ENCODE measurements at regions not wholly inside any gene's neighbourhood (a gene's known extent, or its start where the extent isn't known, plus 50 kb on each side); places are given as distances from the start of the nearest gene placed in this dataset.

DNA sequence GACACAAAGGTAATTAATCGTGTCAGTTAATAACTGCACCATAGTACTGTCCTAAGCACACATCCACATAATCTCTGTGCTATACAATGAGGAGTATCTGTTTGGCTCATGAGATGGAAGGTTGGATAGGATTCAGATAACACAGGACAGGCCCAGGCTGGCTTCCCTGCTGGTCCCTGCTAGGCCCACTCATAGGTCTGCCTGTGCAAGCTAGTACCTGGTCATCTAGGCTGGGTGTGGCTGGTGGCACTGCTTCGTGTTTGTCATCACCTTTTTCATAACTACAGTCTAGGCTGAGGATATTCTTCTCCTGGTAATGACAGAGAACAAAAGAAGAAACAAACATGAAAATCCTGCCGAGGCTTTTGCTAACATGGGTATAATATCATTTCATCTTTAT lies 392.8 kb downstream of the TRIB2 start:
- DNase-seq = no peak

DNA sequence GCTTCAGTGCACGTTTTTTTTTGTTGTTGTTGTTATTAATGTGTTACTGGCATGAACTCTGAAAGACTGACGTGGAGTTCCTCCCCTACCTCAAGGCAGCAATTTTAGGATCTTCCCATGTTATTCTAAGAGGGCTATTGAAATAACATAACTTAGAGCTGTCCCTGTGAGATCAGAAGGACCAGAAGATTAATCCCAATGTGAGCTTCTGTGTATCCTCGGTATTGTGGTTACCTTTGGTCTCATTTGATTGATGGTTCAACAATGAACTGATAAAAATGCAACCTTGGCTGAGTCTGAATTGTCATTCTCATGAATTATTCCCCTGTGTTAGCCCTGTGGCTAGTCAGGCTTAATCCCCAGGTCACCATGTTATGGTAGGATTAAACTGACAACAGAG lies 394.1 kb downstream of the TRIB2 start:
- DNase-seq = no peak

DNA sequence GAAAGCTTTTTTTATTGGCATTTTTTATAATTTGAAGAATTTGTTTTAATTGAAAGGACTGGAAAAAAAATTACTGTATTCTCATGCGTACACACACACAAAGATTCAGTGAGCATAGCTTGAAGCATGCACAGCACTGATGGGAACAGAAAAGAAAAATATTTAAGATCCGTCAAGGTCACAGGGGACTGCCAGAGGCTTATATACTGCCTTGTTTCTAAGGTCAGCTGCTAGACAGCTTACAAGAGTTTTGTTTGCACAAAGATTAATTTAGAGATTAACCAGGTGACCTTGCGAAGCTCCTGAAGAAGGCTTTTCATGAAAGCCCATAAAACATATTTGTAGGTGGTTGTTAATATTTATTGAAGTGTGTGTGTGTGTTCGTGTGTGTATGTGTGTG lies 396.3 kb downstream of the TRIB2 start:
- no peak for DNase-seq

DNA sequence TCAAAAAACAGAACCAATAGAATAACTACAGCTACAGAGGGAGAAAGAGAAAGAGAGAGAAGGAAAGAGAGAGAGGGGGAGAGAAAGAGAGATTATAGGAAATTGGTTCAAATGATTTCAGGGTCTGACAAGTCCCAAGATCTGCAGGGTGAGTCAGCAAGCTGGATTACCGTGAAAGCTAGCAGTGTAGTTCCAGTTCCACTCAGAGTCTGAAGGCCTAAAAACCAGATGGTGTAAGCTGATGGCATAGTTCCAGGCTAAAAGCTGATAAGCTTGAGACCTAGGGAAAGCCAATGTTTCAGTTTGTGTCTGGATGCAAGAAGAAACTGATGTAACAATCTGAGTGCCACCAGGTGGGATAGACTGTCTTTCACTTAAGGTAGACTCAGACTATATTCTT lies 397.7 kb downstream of the TRIB2 start:
- no peak for DNase-seq

DNA sequence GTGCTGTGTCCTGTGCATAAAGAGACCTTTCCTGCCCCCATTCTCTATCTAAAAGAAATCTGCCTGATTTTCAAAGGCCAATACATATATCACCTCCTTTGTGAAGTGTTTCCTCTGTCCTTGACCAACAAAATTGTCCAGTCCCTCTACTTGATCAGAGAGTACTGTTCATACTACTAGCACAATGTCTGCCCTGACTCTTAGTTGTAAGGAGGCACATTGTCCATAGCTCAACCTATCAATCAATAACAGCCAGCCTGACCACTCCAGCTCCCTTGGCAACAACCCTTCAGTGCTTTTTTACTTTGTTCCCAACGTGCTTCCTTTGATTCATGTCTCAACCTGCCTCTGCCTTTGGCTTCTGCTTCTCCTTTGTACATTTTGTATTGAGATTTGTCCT lies 398.9 kb downstream of the TRIB2 start:
- no peak for DNase-seq

DNA sequence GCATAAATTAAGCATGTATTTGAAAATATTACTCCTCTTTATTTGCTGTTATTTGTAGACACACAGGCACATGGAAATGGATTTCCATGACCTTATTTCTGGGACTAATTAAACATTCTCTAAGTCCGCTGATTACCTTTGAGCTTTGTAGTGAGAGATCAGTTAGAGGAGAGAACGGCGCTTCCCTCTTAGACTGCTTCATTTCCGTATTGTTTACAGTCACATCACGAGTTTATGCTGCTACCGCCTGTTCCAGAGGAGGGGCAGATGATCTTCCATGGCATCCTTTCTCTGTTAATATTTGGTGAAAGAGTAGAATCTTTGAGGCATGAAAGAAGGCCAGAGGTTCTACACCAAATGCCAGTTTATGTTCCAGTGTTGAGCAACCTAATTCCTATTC lies 404.4 kb downstream of the TRIB2 start:
- no peak for DNase-seq

DNA sequence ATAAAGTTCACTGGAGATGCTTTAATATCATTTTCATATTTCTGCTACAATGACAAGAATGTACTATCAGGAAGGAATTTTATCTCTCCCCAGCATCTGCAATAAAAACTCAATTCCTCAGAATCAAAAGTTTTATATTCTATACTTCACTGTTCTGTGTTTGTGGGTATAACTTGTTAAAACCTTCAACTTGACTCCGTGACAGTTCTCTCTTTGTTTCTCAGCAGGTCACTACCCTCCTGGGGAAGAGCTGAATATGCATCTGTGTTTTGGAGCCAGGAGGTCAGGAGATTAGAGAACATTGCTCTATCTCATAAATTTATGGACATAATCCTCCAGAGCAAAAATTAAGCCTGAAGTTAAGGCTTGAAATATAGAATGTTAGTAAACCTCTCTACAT lies 411.4 kb downstream of the TRIB2 start:
- DNase-seq = no peak

DNA sequence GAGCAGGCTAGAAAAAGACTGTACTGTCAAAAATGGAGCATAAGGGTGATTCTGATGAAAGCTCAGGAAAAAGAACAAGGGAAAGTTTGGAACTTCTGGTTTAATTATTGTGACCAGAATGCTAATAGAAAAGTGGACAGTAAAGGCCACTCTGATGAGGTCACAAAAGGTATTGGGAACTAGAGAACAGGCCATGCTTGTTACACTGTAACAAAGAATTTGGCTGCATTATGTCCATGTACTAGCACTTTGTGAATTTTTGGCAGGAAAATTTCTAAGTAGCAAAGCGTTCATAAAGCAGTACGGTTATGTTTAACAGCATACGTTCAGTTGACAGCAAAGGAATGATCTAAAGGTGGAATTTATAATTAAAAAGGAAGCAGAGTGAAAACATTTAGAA lies 418.6 kb downstream of the TRIB2 start:
- no peak for DNase-seq

DNA sequence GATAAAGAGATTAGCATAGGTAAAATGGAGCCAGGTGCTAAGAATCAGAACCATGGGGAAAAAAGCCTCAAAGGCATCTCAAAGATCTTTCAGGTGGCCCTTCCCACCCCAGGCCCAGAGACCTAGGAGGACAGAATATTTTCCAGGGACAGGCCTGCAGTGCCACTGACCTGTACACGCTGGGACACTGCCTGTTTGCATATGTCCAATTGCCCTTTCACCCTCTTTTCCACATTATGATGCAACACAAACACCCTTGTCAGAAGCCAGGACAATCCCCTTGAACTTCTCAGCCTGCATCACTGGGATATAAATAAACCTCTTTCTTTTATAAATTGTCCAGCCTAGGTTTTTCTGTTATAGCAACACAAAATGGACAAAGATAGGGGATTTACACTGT lies 419.1 kb downstream of the TRIB2 start:
- no peak for DNase-seq

DNA sequence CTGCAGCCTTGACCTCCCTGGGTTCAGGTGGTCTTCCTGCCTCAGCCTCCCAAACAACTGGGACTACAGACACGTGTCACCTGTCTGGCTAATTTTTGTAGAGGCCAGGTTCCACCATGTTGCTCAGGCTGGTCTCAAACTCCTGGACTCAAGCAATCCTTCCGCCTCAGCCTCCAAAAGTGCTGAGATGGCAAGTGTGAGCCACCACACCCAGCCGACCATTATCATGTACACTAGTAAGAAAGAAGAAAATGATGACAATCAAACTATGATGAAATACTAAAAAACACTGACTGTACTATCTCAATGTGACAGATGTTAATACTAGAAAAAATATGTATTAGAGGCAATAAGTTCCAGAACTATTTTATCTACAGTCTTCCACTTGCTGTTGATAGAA lies 420.9 kb downstream of the TRIB2 start:
- DNase-seq = no peak

DNA sequence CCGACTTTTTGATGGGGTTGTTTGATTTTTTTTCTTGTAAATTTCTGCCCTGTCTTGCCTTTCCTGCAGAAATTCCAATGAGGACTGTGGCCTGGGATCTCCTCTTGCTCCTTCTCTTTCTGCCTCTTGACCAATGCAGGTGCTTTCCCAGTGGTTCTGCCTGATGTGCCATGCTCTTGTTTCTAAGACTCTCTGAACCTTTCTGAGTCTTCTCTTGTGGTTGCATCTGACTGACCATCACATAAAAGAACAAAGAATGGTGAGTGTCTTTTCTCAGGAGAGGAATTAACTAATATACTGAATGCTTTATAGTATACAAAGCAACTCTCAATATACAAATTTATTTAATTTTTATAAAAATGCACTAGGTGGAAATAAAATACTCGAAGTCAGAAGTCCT lies 424.6 kb downstream of the TRIB2 start:
- DNase-seq = no peak

DNA sequence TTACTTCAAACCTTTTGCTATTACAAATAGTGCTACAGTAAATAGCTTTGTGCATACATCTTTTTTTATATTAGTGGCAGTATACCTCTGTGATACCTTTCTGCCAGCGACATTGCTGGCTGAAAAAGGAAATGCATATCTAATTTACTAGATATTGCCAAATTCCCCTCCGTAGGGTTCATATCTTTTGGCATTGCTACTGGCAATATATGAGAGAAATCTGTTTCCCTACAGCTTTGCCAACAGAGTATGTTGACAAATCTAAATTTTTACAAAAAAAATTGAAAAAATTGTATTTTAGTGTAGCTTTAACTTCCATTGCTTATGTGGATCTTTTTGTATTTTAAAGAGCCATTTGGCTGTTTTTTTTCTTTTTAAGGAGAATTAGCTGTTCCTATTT lies 426.7 kb downstream of the TRIB2 start:
- no peak for DNase-seq

DNA sequence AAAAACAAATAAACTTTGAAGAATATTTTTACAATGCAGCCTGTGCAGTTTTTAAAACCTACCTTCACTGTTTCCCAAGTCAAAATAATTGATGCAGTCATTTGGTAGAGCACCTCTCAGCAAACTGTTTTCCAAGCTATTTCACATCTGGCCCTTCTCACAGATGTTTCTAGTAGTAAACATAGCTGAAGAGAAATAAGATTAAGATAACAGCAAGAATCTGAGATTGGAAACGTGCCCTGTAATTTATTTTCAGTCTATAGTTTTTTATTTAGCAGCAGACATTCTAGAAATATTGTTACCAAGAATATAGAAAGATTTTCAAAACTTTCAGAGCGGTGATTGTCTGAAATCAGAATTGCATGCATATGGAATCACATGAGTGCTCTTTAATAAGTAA lies 440.2 kb downstream of the TRIB2 start:
- no peak for DNase-seq

DNA sequence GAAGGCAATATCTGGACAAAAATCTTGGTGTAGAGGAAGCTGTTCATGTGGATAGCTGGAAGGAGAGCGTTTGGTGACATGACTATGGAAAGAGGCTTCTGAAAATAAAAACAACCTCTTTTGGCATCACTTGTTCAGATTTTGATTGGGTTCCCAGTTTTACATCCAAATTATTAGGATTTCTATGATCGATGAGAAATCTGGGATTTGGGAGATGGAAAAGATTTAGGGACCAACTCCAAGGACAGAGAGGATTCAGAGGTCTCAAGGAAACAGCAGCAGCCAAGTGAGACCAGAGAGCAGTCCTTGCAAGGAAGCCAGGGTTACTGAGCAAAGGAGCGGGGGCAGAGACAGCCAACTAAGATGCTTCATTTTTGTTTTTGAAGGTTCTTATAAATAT lies 441.7 kb downstream of the TRIB2 start:
- no peak for DNase-seq

DNA sequence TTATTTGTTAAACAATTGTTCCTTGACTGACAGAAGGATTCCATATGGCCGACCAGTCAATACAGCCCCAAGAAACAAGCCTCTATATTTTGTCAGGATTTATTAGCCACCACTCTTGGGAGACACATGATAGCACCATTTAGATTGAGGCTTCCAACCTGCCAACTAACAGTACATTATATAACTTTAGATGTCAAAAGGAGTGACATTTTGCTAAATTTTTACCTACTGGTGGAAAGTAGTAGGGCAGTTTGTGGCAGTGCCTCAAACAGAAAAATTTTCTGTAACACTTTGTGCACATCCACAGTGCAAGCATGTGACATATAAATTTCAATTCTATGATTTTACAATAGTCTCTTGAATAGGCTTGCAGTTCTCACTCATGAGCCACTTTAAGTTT lies 464.0 kb downstream of the TRIB2 start:
- no peak for DNase-seq

DNA sequence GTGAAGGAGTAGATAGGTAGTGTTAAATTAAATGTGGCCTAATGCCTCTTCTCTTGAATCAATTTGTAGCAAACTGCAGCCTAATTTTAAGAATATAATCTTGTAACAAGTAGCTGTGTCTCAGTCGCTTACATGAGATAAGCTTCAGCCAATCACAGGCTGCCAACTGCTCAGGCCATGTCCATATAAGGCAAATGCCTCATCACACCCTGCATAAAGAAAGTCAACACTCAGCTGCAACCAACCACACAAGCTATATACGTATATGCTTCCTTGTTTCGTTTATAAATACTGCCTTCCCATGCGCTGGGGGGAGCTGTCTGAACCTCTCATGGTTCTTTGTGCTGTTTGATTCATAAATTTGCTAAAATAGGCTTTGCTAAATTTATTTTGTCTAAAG lies 476.3 kb downstream of the TRIB2 start:
- DNase-seq = no peak

DNA sequence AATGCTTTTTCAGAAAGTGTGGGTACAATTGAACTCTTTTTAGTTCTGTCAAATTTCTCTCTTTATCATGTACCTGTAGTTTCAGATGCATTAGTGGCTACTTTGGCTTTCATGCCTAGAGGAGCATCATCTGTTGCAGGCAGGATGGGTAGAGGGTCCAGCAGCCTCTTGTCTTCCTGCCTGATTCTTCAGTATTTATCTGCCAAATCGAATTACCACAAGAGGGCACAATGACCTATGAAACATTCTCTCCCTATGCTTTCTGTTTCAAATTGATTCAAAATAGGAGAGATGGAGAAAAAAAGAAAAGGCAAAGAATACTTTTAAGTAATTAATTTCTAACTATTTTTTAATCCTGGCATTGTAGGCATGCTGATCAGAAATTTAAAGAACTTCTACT lies 477.2 kb downstream of the TRIB2 start:
- no peak for DNase-seq

DNA sequence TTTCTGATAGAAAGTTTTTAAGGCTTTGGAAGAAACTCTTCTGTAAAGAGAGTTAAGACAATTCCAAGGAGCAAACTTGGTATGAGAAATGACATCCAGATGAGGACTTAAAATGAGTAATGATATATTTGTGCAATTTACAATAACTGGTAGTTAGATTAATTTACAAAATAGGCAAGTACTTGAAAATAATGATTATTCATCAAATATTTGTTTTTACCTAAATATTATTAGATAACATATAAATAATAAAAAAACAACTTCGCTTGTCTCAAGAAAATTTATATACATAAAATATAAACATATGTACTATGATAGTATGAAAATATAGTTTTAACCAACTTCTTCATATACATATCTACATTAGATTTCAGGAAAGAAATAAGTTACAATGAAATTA lies 478.5 kb downstream of the TRIB2 start:
- no peak for DNase-seq

DNA sequence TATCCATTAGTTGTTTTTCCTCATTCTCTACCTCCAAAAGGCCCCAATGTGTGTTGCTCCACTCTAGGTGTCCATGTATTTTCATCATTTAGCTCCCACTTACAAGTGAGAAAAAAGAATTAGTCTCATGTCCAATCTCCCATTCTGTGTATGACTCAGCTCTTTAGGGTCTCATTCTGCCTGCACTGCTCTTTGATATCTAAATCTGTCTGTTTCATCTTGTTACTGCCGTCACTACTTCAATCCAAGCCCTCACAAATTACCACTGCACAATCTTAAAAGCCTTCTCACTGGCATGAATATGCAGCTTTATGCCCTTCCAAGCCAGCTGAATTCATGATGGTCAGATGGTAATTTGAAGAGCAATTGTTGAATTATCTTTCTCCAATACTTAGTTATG lies 480.5 kb downstream of the TRIB2 start:
- DNase-seq = no peak

DNA sequence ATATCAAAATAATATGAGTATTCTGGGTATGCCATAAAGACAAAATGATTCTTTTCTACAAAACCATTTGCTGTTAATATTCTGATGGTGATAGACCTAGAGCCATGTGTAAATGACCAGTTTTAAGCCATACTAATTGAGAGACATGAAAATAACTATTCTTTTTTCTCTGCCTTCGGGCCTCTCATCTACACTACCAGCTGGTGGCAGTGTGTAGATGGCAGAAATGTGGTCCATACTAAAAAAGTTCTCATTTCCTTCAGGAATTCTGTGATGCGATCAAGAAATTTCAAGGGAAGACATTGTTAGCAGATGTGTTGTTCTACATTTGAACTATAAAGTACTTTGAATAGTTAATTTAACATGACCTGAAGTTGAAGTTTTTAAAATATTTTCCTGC lies 485.2 kb downstream of the TRIB2 start:
- no peak for DNase-seq

DNA sequence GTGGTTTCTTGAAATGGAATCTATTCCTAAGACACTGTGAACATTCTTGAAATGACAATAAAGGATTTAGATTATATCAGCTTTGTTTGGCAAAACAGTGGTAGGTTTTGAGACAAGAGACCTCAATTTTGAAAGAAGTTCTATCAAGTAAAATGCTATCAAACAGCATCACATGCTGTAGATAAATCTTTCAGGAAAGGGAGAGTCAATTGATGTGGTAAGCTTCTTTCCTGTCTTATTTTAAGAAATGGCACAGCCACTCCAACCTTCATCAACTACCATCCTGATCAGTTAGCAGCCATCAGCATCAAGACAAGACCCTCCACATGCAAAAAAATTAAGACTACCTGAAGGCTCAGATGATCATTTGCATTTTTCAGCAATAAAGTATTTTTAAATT lies 495.4 kb downstream of the TRIB2 start:
- DNase-seq = no peak

DNA sequence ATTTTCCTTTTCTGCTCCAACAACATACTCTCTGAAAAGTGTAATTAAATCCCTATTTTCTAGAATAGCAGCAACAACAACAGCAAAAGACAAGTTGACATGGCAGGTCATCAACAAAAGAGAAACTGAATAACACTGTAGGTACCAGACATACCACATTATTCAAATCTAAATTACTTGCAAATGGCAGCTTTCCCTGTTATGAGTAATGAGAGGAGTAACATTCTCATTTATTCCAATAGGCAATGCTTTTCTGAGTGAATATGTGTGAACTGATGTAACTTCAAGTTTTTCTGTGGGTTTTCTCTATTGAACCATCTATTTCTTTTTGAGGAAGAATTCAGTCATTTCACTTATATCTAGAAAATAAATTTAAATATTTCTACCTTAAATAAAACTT lies 501.5 kb downstream of the TRIB2 start:
- no peak for DNase-seq

DNA sequence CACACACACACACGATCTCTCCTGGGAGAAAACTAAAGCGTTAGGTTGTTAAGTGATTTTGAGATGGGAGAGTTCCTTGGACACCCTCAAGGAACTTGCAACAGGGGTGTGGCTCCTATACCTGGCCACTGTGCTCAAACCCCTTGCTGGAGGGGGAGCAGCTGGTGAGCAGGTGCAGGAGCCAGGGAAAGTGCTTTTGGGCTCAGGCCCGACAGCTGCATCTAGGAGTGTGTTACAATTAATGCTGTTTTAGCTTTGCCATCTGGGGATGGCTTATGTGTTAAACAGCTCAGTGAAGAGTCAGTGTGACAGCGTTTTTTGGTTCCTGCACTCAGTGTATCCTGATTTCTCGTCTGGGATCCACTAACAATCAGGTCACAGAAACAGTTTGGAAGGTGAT lies 510.8 kb downstream of the TRIB2 start:
- no peak for DNase-seq

DNA sequence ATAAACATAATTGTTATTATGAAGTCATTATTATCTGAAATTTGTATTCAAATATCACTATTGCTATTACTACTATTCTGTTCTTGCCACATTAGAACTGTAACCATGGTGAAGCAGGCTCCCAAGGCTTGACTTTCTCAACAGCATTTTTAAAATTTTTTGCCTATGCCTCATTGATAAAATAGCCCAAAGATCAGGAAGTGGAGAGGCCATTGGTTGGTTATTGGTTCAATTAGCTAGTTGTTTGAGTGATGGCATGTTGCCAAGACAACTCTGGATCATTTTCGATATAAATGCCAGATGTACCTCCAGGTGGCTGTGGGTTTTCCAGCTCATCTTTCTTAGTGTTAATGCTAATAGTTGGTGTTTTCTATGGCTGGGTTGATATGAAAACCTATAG lies 513.5 kb downstream of the TRIB2 start:
- no peak for DNase-seq

DNA sequence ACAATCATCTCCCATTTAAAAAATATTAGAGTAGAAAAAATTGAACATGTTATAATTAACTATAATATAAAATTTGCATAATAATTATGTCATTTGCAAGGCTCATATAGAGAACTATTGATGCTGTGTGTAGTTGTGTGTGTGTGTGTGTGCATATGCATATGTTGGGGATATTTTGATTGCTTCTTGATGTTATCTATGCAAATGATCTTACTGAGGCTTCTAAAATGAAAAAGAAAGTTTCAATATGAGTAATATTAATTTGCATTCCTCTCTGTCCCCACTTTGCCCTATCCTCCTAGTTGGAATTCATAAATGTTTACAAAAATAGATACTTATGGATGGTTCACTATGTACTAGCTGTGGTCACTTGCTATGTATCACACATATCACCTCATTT lies 523.3 kb downstream of the TRIB2 start:
- DNase-seq = no peak

DNA sequence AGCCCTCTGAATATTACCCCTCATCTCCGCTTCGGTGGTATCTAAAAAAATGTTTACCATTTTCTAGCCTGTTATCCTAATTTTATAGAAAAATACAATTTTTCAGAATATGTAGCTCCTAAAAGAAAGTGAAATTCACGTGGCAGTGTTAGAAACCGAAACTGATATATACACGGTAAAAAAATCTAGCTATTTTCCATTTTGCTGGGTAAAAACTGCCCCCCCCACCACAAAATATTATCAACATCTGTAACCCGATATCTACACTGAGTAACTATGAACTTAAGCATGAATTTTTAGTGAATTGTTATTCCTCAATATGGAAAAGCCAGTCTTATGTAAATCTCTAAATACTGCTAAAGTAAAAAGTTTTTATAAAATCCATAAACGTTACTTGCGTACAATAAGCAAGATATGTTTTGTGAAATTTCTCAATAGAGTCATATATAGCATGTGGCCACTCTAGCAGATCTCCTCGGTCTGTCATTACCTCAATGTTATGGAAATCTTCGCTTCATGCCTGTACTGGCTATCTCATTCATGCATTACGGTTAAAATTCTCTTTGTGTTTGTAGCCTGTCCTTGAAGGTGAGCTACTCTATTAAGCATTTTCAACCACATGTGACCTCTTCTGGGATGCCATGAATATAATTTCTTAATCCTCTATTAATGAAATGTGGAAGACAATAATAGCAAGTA lies 524.2 kb downstream of the TRIB2 start:
- no peak for DNase-seq

Measured in activated effector memory CD4-positive, alpha-beta T cell treated with Interleukin-2 at 50 U/mL for 16 hours (primary cell).